GM19468 (cell line): ENCODE measurements at regions not wholly inside any gene's neighbourhood (a gene's known extent, or its start where the extent isn't known, plus 50 kb on each side); places are given as distances from the start of the nearest gene placed in this dataset.
A peak's percentile ranks its signal among the peaks of the same experiment; 100 is the strongest.

Experiments used
- ATAC-seq: cut with Tn5 transposase; IDR thresholded peaks from one replicate; pipeline ENCODE4 v1.9.1; 2021; ENCODE audit warnings: mild to moderate bottlenecking, moderate library complexity, moderate number of reproducible peaks; ENCODE audit not compliant: unreplicated experiment; ENCODE audit errors: extremely low read depth

GRCh38 chr4:114161809-114162208, 182.4 kb upstream of the ARSJ start:
- ATAC-seq: no peak

GRCh38 chr4:114163051-114163450, 183.6 kb upstream of the ARSJ start:
- no peak for ATAC-seq

GRCh38 chr4:114173968-114174367, 194.5 kb upstream of the ARSJ start:
- ATAC-seq: no peak

- ATAC-seq: no peak
These were observed 198.2 kb upstream of the ARSJ start for GRCh38 chr4:114177628-114178027.

GRCh38 chr4:114178392-114178791, 198.9 kb upstream of the ARSJ start:
- ATAC-seq: no peak

GRCh38 chr4:114180481-114180880, 201.0 kb upstream of the ARSJ start:
- ATAC-seq: no peak

GRCh38 chr4:114184901-114185300, 205.5 kb upstream of the ARSJ start:
- ATAC-seq: no peak

- no peak for ATAC-seq
These were observed 208.1 kb upstream of the ARSJ start for GRCh38 chr4:114187592-114187991.

GRCh38 chr4:114191496-114191895, 212.0 kb upstream of the ARSJ start:
- ATAC-seq: no peak

- ATAC-seq: no peak
These were observed 213.4 kb upstream of the ARSJ start for GRCh38 chr4:114192854-114193253.

- no peak for ATAC-seq
These were observed 214.4 kb upstream of the ARSJ start for GRCh38 chr4:114193624-114194399.

- no peak for ATAC-seq
These were observed 217.2 kb upstream of the ARSJ start for GRCh38 chr4:114196606-114197005.

- ATAC-seq: no peak
These were observed 220.6 kb upstream of the ARSJ start for GRCh38 chr4:114200026-114200425.

- ATAC-seq: no peak
These were observed 225.8 kb upstream of the ARSJ start for GRCh38 chr4:114205261-114205660.

GRCh38 chr4:114208574-114209151, 229.2 kb upstream of the ARSJ start:
- ATAC-seq: no peak

- peak; percentile 74 for ATAC-seq
These were observed 230.1 kb upstream of the ARSJ start for GRCh38 chr4:114209584-114209983.

GRCh38 chr4:114211556-114211955, 232.1 kb upstream of the ARSJ start:
- ATAC-seq: no peak

- no peak for ATAC-seq
These were observed 237.8 kb upstream of the ARSJ start for GRCh38 chr4:114217150-114217817.

- ATAC-seq: no peak
These were observed 244.1 kb upstream of the ARSJ start for GRCh38 chr4:114223580-114223979.

- no peak for ATAC-seq
These were observed 246.0 kb upstream of the ARSJ start for GRCh38 chr4:114225436-114225835.

GRCh38 chr4:114226179-114226578, 246.7 kb upstream of the ARSJ start:
- ATAC-seq: no peak
